ENCODE measurements at regions not wholly inside any gene's neighbourhood (a gene's known extent, or its start where the extent isn't known, plus 50 kb on each side); places are given as distances from the start of the nearest gene placed in this dataset.

GRCh38 chr21:23887725-23888306 is 1719.5 kb downstream of the MRPL39 start:
- no peak for TF ChIP-seq CTCF (IDR thresholded peaks at IDR 0.05)
- no peak for TF ChIP-seq POLR2A (IDR thresholded peaks at IDR 0.05)
